HK-2 (cell line): ENCODE measurements at regions not wholly inside any gene's neighbourhood (a gene's known extent, or its start where the extent isn't known, plus 50 kb on each side); places are given as distances from the start of the nearest gene placed in this dataset.

ENCODE experiments used
- DNase-seq: peaks from one replicate; pipeline ENCODE4 v3.0.0-alpha.2; 2018; ENCODE audit not compliant: unreplicated experiment

DNA sequence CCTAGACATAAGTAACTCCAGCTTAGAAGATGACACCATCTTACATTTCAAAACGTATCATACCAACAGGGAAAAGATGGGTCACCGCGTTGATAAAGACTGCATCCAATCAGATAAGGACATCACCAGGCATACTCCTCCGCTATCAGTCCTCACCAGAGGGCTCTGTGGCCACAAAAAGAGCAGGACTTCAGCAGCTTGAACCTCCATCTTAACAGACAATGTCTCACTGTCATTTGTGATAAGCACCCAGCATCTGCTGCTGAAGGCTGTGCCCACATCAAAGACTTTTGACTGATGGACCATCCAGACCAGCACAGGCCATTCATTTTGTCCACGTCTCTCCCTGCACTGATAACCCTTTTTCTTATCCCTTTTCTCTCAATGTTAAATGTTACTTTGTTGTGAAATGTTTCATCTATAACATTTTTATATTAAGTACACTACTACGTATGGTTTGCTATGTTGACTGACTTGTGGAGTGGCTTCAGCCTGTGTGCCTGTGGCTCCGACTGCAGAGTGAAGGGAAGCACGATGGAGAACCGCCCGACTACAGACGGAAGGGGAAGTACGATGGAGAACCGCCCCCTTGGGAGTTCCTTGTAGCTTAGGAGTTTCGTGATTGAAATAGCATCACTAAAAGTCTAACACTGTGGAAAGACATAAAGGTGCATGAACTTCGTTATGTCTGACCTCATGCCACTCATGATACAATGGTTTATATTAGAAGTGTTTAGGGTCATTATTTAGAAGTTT, 595.4 kb upstream of the AGA start:
- DNase-seq, result no peak

DNA sequence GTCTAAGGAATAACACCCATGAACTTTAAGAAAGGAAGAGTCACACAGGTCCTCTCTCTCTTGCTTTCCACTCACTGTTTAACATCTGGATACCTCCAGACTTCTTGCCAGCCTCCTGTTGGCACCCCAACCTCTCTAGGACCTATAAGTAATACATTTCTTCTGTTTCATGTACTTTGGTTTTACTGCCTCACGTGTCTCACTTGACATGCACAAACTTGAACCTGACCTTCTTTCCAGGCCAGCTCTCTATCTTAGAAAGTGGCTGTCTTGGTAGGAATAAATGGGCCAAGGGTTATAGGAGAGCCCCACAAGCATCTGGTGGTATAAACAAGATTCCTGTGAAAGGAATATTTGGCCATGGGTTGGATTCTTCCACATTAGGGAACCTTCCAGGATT, 614.8 kb upstream of the AGA start:
- no peak for DNase-seq

DNA sequence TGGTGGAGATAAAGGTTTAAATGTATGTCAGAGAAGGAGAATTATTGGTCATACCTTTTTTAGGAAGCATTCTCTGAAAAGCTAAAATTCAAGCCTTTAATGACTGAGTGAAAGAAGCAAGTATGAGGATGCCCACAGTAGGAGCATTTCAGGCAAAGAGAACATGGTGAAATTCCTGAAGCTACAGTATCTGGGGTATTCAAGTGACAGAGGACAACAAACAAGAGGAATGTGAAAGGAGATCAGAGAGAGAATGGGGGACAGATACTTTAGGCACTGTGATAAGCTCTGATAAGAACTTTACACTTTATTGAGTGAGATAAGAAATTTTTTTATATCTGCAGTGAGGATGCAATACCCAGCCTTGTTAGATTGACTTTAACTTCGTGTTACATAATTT, 621.3 kb upstream of the AGA start:
- DNase-seq, result no peak

DNA sequence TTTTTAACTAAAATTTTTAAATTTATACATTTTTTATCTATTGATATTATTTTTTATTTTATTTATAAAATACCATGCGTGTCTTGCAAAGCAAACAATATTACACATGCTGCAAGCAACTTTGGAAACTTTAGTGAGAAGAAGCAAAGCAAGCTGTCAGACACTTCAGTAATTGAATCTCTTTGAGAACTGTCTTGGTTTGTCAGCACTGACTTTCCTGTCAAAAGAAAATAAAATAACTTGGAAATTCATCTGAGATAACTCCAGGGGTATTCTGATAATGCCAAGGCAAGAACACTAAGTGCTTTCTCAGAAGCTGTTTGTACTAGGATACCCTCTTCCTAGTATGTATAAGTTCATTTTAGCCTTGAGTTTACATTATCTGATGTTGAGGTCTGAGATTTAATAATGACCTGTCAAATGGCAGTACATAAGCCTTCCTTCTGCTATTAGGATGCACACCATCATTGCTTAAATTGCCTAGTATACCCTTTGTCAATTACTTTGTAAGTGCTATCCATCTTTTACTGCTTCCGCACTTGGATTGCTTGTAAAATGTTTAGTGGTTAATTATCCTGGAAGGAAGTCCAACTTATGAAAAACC, 624.2 kb upstream of the AGA start:
- no peak for DNase-seq

DNA sequence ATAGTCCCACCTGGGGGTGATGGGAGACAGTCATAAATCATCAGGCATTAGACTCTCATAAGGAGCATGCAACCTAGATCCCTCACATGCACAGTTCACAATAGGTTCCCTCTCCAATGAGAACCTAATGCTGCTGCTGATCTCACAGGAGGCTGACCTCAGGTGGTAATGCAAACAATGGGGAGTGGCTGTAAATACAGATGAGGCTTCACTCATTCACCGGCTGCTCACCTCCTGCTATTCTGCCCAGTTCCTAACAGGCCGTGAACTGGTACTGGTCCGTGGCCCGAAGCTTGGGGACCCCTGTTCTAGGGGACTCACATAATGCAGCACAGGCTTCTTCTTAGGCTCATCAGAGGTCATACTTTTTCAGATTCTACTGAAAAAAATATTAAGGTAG, 625.9 kb upstream of the AGA start:
- no peak for DNase-seq

DNA sequence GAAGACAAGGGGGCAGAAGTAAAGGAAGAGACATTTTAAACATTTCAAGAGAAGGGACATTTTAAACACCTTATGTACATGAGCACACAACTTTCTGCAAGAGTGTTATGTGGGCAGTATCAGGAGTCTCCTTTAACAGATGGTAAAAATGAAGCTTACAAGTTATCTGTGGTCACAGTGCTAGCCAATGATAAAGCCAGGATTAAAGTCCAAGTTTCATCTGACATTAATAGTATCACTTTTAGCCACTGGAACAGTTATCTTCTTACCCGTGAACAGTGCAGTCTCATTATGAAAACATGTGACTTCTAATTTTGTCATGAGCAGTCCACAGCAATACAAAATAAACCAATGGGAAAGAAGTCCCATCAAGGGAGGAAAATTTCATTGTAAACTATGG, 627.9 kb upstream of the AGA start:
- no peak for DNase-seq

DNA sequence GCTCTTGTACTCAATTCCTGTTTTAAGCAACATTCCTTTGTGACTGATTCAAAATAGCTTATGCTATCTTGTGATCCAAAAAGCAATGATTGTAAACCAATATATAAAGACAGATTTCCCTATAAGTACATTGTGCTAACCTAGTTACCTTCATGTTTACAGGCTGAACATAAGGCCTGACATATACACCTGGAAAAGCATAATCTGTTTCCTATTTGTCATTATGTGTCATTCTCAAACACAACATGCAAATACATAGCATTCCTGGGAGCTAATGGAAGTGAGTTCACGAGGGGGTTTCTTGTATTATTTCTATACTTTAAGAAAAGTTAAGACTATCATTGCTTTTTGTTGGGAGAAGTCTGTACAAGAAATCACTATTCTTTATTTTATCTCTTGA, 638.1 kb upstream of the AGA start:
- DNase-seq, result no peak

DNA sequence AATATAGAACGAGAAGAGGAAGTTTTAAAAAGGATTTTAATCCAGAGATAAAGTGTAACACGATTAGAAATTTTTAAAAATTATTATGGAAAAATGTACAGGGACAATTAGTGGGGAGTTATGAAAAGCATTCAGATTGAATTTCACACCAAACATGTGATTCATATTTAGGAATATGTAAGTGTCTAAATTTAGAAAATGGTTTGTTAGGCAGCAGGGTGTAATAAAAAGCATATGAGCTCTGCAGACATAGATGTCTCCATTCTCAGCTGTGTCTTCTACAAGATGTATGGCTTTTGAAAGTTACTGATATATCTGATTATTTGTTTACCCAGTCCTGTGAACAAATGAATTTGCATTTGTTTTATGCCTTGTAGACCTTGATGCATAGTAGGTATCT, 638.9 kb upstream of the AGA start:
- DNase-seq, result no peak

DNA sequence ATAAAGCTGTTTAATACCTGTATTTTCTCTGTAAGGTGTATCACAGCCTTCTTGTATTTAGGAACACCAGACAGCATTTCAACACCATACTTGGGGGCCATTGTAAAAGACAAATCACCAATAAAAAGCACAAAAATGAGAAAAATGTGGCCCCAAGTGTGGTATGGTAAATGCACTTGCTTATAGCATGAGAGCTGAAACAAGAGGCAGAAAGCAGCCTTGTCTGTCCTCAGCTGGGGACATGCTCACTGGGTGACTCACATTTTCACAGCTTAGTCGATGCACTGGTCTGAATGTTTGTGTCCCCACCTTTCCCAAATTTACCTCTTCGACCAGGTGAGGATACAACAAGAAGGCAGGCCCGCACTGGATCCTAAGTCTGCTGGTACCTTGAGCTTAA, 639.7 kb upstream of the AGA start:
- DNase-seq, result no peak

DNA sequence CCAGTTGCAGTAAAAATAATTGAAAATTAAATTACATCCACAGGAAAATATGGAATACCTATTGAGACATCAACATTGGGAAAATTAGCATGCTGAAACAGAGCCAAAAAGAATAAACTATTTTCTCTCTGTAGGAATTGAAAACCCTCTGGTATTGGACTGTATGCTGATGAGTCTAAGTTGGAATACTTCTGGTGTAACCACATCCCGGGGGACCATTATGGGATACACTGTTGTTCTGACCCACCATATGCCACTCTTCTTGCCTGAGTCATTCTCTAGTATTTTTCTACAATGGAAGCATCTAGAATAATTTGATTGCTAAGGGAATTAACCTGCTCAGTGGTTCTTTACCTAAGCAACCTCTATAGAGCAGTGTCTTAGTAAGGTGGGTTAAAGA, 640.7 kb upstream of the AGA start:
- no peak for DNase-seq

DNA sequence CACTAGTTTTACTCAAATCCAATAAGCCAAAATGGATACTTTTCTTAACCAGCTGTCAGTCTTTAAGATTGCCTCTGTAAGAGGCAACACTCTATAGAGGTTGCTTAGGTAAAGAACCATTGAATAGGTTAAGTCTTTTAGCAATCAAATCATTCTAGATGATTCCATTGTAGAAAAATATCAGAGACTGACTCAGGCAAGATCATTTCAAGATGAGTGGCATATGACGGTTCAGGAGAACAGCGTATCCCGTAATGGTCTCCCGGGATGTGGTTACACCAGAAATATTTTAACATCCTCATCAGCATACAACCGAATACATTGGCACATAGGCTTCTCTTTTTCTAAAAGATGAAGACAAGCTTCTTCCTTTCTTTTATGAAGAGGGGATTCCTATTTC, 641.7 kb upstream of the AGA start:
- no peak for DNase-seq

DNA sequence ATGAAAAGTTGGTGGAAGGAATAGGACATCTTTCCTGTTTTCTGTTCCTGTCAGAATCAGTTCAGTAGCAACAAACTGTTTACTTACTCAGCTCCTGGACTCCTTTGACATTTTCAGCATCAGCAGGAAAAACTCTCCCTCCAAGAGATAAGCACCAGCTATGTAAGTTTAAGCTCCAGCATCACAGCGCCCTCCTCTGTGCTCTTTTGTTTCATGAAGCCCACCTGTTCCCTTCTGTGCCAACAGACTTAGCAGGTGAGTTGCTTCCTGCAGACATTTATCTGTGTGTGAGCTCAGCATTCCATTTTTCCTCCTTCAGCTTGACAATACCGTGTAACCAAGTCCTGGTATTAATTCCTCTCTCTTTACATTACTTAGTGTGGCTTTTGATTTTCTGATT, 644.1 kb upstream of the AGA start:
- DNase-seq, result no peak

DNA sequence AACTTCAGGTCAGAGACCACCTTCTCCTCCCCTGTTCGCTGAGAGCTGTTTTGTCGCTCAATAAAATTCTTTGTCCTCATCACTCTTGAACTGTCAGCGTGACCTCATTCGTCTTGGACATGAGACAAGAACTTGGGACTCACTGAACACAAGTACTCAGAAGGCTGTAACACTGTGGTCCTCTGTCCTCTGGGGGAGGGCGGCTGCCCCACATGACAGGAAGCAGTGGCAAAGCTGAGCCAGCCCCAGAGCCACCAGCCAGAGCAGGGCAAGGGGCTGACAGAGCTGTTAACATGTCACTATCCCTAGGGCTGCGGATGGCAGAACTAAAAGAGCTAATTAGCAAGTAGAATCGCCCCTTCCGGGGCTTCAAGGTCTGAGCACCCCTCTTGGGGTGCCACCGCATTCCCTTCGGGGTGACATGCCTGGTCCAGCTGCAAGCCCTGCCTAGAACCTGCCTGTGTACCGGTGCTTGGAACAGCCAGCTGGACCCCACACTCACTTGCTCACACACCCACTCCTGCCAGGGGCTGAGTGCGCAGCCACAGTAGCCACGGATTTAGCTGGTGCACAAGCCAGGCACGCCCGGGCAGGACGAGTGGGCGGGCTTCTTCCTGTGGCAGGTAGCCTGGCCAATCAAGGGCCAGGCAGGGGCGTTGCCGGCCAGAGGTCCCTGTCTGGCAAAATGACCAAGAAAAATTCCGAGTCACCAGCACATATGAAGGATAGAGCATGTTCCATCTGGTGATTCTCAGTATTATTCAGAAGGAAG, 648.6 kb upstream of the AGA start:
- DNase-seq, result no peak

DNA sequence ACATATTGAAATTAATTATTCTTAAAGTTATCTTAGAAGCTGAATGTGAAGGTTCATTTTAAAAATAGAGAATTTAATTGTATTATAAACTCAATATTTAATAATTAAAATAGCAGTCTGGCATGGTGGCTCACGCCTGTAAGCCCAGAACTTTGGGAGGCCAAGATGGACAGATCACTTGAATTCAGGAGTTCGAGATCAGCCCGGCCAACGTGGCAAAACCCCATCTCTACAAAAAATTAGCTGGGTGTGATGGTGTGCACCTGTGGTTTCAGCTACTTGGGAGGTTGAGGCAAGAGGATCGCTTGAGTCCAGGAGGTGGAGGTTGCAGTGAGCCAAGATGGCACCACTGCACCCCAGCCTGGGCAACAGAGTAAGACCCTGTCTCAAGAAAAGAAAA, 659.9 kb upstream of the AGA start:
- no peak for DNase-seq

DNA sequence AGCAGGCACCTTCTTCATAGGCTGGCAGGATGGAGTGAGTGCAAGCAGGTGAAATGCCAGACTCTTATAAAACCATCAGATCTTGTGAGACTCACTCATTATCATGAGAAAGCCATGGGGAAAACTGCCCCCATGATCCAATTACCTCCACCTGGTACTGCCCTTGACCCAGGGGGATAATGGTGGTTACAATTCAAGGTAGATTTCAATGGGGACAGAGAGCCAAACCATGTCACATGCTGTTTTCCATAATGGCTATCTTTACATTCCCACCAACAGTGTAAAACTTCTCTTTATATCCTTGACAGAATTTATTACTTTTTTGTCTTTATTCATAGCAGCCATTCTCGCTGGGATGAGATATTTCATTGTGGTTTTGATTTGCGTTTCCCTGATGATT, 663.0 kb upstream of the AGA start:
- DNase-seq, result no peak

DNA sequence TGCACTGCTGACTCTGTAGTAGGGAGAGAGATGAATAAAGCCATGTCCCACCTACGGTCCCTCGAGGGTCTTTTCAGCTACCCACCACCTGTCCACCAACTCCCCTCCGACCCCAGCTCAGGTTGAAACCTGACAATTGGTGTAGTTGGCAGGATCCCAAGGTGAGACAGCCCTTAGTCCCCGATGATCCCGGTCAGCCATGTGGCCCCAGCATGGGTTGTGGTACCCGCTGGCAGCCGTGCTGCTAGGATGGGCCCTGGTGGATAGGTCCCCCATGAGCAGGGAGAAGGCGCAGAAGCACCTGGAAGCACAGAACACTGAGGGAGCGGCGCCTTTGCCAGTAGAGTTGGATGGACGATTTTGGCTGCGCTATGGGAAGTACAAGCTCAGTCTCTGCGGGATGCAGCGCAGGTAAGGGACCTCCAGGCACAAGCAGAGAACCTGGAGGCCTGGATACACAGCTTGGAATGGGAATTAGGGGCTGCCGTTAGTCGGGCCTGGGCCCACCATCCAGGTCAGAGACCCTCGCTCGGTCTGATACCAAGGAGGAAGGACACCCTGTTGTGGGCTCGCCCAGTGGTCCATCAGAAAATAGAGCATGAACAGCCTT, 694.6 kb upstream of the AGA start:
- no peak for DNase-seq

DNA sequence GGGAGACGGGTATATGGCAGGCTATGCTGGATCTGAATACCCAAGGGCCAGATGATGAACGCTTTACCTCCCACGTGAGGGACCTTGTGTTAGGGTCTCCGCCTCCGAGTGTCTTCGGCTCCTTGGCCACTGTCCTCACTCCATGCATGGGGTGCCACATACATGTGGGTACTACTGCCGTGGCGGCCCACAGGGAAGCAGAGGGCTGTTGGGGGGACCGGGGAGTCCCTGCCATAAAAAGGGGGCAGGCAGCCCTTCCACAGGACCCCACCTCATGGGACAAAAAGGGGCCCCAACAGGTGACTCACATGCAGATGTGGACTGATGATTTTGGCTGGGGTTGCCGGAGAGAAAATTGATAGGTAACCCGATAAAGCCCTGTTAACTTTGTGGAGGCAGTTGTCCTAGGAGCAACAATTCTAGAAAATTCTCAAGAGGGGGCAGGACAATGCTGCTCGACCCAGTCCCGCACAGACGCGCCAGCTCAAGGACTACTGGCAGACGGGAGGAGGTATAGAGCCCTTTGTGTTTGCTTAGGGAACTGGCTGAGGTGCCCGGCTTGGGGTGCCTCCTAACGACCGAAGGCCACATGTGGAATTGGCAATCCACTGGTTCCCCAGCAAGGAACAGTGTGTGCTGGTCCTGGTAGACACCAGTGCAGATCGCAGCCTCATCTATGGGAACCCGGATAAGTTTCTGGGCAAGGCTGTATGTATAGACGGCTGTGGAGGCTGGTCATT, 695.7 kb upstream of the AGA start:
- DNase-seq, result no peak

DNA sequence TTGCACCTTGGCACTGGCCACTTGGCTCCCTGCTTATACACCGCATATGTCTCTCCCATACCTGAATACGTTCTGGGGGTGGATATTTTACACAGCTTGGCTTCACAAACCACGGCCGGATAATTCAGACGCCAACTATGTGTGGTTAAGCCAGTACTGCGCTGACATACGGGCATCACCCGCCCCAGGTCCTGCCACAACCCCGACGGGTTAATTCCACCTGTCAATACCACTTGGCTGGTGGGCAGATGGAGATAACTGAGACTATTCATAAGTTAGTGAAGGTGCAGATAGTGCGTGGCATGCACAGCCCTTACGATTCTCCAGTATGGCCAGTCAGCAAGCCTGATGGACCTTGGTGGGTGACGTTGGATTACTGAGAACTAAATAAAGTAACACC, 696.3 kb upstream of the AGA start:
- DNase-seq, result no peak

DNA sequence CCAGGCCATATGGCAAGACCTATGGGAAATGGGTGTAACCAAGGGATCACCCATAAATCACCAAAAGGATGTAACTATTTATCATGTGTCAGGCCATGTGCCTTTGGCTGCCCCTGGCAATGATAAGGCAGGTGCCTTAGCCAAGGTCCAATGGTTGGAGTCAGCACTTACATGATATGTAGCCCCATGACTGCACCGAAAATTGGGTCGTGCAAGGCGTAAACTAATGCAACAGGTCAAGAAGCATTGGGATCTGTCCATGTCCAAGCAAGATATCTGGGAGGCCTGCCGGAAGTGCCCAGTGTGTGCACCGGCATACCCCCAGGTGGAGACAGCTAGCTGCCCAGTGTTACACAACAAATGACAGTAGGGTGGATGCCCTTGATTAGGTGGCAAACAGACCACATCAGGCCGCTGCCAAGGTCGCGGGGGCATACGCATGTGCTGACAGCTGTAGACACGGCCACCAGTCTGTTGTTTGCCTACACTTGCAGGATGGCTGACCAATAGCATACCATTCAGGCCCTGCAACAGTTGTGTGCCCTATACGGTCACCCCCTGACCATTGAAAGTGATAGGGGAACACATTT, 698.2 kb upstream of the AGA start:
- no peak for DNase-seq

DNA sequence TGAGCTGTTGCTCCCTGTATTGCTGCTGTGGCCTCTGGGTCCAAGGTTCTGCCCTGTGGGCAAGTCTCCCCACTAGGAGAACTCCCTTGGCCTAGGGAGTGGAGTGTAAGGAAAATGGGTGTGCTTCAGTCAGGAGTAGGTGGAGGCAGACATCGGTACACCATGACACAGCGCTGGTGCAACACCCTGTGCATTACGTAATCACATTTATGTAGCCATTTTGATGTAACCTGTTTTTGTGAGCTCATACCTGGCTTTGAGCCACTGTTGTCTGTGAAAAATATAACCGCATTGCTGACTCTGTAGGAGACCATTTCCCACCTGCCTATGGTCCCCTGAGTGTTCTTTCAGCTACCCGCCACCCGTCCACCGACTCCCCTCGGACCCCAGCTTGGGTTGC, 700.5 kb upstream of the AGA start:
- DNase-seq, result no peak

DNA sequence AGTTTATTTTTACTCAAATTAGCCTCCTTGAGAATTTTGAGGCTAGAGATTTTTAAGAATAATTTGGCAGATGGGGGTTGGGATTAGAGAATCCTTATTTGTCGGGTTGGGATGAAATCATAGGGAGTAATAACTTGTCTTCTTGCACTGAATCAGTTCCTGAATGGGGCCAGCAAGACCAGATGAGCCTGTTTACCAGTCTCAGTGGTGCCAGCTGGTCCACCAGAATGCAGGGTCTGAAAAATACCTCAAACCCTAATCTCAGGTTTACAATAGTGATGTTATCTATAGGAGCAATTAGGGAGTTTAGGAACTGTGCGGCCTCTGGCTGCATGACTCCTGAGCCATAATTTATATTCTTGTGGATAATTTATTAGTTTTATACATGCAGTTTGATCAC, 705.9 kb upstream of the AGA start:
- DNase-seq, result no peak
